B cell (primary cell): ENCODE measurements at regions not wholly inside any gene's neighbourhood (a gene's known extent, or its start where the extent isn't known, plus 50 kb on each side); places are given as distances from the start of the nearest gene placed in this dataset.

Experiments
- CTCF ChIP-seq: fragments of 200-600 bp; IDR thresholded peaks from one replicate; pipeline ENCODE4 v1.8.0; 2022; ENCODE audit warnings: antibody characterized with exemption, mild to moderate bottlenecking
- EZH2 ChIP-seq: IDR thresholded peaks from 2 replicates; pipeline ENCODE4 v1.6.1; 2012; ENCODE audit warnings: borderline replicate concordance, low read depth, mild to moderate bottlenecking, moderate library complexity, low read length; ENCODE audit not compliant: insufficient read depth, poor library complexity, severe bottlenecking

DNA sequence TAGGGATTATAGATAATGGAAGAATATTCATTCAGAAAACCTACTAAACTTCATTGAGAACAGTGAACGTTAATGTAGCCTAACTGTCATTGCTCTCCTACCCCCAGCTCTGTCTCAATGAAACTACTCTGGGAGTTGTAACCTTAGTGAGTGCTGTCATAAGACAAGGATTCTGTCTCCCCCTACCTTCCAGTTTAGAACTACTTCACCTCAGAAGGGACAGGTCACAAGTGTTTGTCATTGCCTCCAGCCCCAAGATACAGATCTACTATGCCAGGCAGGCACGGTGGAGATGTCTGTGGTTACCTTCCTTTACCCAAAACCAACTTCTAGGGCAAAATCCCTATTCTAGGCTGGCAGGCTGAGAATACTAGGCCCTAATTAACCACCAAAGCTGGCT is 833.1 kb upstream of the SEL1L start:
- TF ChIP-seq EZH2, result no peak
- no peak for TF ChIP-seq CTCF
